ENCODE measurements at regions not wholly inside any gene's neighbourhood (a gene's known extent, or its start where the extent isn't known, plus 50 kb on each side); places are given as distances from the start of the nearest gene placed in this dataset.

GRCh38 chr6:14707276-14707675, 538.6 kb upstream of the JARID2 start:
- TF ChIP-seq CTCF (IDR thresholded peaks at IDR 0.05 in 4 of 5, conservative IDR thresholded peaks at IDR 0.05 in 1 of 5) (no peak), POLR2A (IDR thresholded peaks at IDR 0.05) (no peak)
